AG10803 (cell line): ENCODE measurements at regions not wholly inside any gene's neighbourhood (a gene's known extent, or its start where the extent isn't known, plus 50 kb on each side); places are given as distances from the start of the nearest gene placed in this dataset.

Source experiments
- DNase-seq: peaks from one replicate; pipeline ENCODE4 v3.0.0; 2010; ENCODE audit warnings: low read depth
- H3K4me3 ChIP-seq: 2 replicates; pipeline ENCODE4 v1.5.1; 2011; ENCODE audit warnings: mild to moderate bottlenecking, low read length, control low read depth
- CTCF ChIP-seq: conservative IDR thresholded peaks from 2 replicates; pipeline ENCODE4 v1.5.1; 2011; ENCODE audit warnings: mild to moderate bottlenecking, low read length, control low read depth, inconsistent platforms

- DNase-seq, result peak; percentile 23
- no peak for TF ChIP-seq CTCF
- no peak overlapping the region for H3K4me3 ChIP-seq
These were observed 64.7 kb upstream of the MTHFD1L start for GRCh38 chr6:150800674-150801314.

- DNase-seq, result no peak
- no peak for TF ChIP-seq CTCF
- H3K4me3 ChIP-seq, result no peak overlapping the region
These were observed 58.7 kb upstream of the MTHFD1L start for GRCh38 chr6:150806790-150807189.

- DNase-seq, result peak; percentile 56
- H3K4me3 ChIP-seq, result no peak overlapping the region
- TF ChIP-seq CTCF, result no peak
These were observed 52.0 kb upstream of the MTHFD1L start for GRCh38 chr6:150813319-150813992.

GRCh38 chr6:150813993-150814359, 51.5 kb upstream of the MTHFD1L start:
- no peak overlapping the region for H3K4me3 ChIP-seq
- no peak for DNase-seq
- TF ChIP-seq CTCF, result no peak
